Liver (tissue), 8 donors: ENCODE measurements at regions not wholly inside any gene's neighbourhood (a gene's known extent, or its start where the extent isn't known, plus 50 kb on each side); places are given as distances from the start of the nearest gene placed in this dataset.

Experiments used
- DNase-seq: peaks from one replicate; pipeline ENCODE4 v3.0.0-alpha.2; 2017; ENCODE audit warnings: low spot score
- H3K27ac ChIP-seq, 2 donors: one replicate each; pipeline ENCODE4 v1.7.0; 2013; ENCODE audit warnings: inconsistent platforms in 2 of 2, low read length in 2 of 2, control low read depth in 1 of 2, low read depth in 1 of 2, mild to moderate bottlenecking in 1 of 2
- H3K27me3 ChIP-seq, 4 donors: one replicate each; pipeline versions ENCODE4 v1.6.1 to v1.7.0; 2013; ENCODE audit warnings: low read length in 3 of 4, inconsistent platforms in 1 of 4, mild to moderate bottlenecking in 1 of 4, moderate library complexity in 1 of 4; ENCODE audit not compliant: control insufficient read depth in 4 of 4, insufficient read depth in 4 of 4
- H3K36me3 ChIP-seq, 4 donors: one replicate each; pipeline versions ENCODE4 v1.6.1 to v1.7.0; 2013; ENCODE audit warnings: low read length in 3 of 4, mild to moderate bottlenecking in 3 of 4, low read depth in 1 of 4, moderate library complexity in 1 of 4; ENCODE audit not compliant: control insufficient read depth in 4 of 4, insufficient read depth in 3 of 4
- H3K4me1 ChIP-seq, 4 donors: one replicate each; pipeline versions ENCODE4 v1.6.1 to v1.7.0; 2013; ENCODE audit warnings: low read length in 3 of 4, mild to moderate bottlenecking in 3 of 4, moderate library complexity in 1 of 4; ENCODE audit not compliant: control insufficient read depth in 4 of 4, insufficient read depth in 4 of 4
- H3K4me3 ChIP-seq, 3 donors: one replicate each; pipeline versions ENCODE4 v1.6.1 to v1.7.0; 2013; ENCODE audit warnings: low read length in 3 of 3, control low read depth in 1 of 3, low read depth in 1 of 3, mild to moderate bottlenecking in 1 of 3
- H3K9ac ChIP-seq, 2 donors: one replicate each; pipeline ENCODE4 v1.7.0; 2013; ENCODE audit warnings: low read length in 2 of 2, mild to moderate bottlenecking in 2 of 2, moderate library complexity in 2 of 2, control low read depth in 1 of 2, low read depth in 1 of 2
- H3K9me3 ChIP-seq, 4 donors: one replicate each; pipeline versions ENCODE4 v1.6.1 to v1.7.0; 2013; ENCODE audit warnings: low read length in 3 of 4; ENCODE audit not compliant: control insufficient read depth in 4 of 4
- ATF3 ChIP-seq: IDR thresholded peaks from 2 replicates; pipeline ENCODE4 v1.6.1; 2016; ENCODE audit warnings: antibody characterized with exemption
- CTCF ChIP-seq: fragments of 150-350 bp; IDR thresholded peaks from 2 replicates; pipeline ENCODE4 v1.5.1; 2017; ENCODE audit warnings: improper control_type of control experiment, low read depth, low read length; ENCODE audit not compliant: missing input control
- EGR1 ChIP-seq, 2 donors: IDR thresholded peaks; 2 replicates each; pipeline ENCODE4 v1.6.1; 2016 to 2018; ENCODE audit warnings: antibody characterized with exemption in 2 of 2, low read depth in 2 of 2
- FOXA1 ChIP-seq: IDR thresholded peaks from 2 replicates; pipeline ENCODE4 v1.6.1; 2016; ENCODE audit warnings: antibody characterized with exemption
- FOXA2 ChIP-seq: IDR thresholded peaks from 2 replicates; pipeline ENCODE4 v1.6.1; 2016; ENCODE audit warnings: antibody characterized with exemption
- GABPA ChIP-seq, 2 donors: IDR thresholded peaks in 1 of 2; conservative IDR thresholded peaks in 1 of 2; 2 replicates each; pipeline ENCODE4 v1.6.1; 2016; ENCODE audit warnings: antibody characterized with exemption in 2 of 2, mild to moderate bottlenecking in 1 of 2, moderate library complexity in 1 of 2
- HNF4A ChIP-seq, 2 donors: conservative IDR thresholded peaks; 2 replicates each; pipeline ENCODE4 v1.6.1; 2016; ENCODE audit warnings: antibody characterized with exemption in 2 of 2, mild to moderate bottlenecking in 2 of 2
- HNF4G ChIP-seq: IDR thresholded peaks from 2 replicates; pipeline ENCODE4 v1.6.1; 2016; ENCODE audit warnings: antibody characterized with exemption
- JUND ChIP-seq, 2 donors: IDR thresholded peaks; 2 replicates each; pipeline ENCODE4 v1.6.1; 2016; ENCODE audit warnings: antibody characterized with exemption in 2 of 2
- NR2F2 ChIP-seq: IDR thresholded peaks from 2 replicates; pipeline ENCODE4 v1.6.1; 2016; ENCODE audit warnings: antibody characterized with exemption
- RAD21 ChIP-seq, 2 donors: IDR thresholded peaks; 2 replicates each; pipeline ENCODE4 v1.6.1; 2016; ENCODE audit warnings: antibody characterized with exemption in 2 of 2, mild to moderate bottlenecking in 2 of 2
- RXRA ChIP-seq, 2 donors: IDR thresholded peaks; 2 replicates each; pipeline ENCODE4 v1.6.1; 2017 to 2018; ENCODE audit warnings: antibody characterized with exemption in 2 of 2, mild to moderate bottlenecking in 1 of 2
- SP1 ChIP-seq: IDR thresholded peaks from 2 replicates; pipeline ENCODE4 v1.6.1; 2018; ENCODE audit warnings: antibody characterized with exemption, mild to moderate bottlenecking
- TAF1 ChIP-seq: conservative IDR thresholded peaks from 2 replicates; pipeline ENCODE4 v1.6.1; 2016; ENCODE audit warnings: antibody characterized with exemption, mild to moderate bottlenecking
- YY1 ChIP-seq: IDR thresholded peaks from 2 replicates; pipeline ENCODE4 v1.6.1; 2016; ENCODE audit warnings: antibody characterized with exemption, mild to moderate bottlenecking
- WGBS: extraction: QIAGEN DNeasy Blood & Tissue Kit; methylation state at CpG from one replicate; pipeline ENCODE4 v1.1.7; 2013; 5-methylcytosine and 5-hydroxymethylcytosine counted together
- TF ChIP-seq, protein P1 (sequence below): IDR thresholded peaks from 2 replicates; pipeline ENCODE4 v1.6.1; 2016; ENCODE audit warnings: antibody characterized with exemption
- TF ChIP-seq, protein P2 (sequence below): IDR thresholded peaks from 2 replicates; pipeline ENCODE4 v1.6.1; 2016; ENCODE audit warnings: antibody characterized with exemption
- TF ChIP-seq, protein P3 (sequence below): IDR thresholded peaks from 2 replicates; pipeline ENCODE4 v1.6.1; 2016; ENCODE audit warnings: antibody characterized with exemption, mild to moderate bottlenecking
- donor health status: healthy.
- donor health status: healthy.
- donor health status: healthy.
- donor health status: healthy.
- donor health status: healthy.

DNA sequence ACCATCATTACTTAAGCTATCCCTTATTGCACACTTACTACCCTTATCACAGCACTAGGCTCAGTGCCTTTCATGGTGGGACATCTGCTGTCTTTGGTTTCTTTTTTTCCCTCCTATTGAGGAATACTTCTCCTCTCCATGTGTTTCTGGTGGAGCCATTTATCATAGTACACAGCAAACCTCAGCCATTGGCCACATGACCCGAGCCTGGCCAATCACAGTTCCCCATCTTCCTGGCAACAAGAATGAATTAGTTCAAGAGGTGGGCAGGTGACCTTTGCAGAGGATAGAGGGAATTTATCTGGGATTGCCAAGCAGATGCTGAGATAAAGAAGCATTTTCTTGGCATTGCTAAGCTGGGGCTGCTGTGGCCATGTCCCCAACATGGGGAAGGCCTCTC, 101.1 kb upstream of the ZNF618 start:
- no peak overlapping the region for H3K27ac ChIP-seq
- WGBS, result 90% methylated on average over 1 of the region's 1 CpG

GRCh38 chr9:113775749-113776148, 100.4 kb upstream of the ZNF618 start:
- DNase-seq, result peak; percentile 8
- no peak overlapping the region for H3K4me3 ChIP-seq
- no peaks in the 10 kb centered on the region for H3K9me3 ChIP-seq
- H3K27ac ChIP-seq, result no peak overlapping the region
- H3K9ac ChIP-seq, result no peak overlapping the region
- TF ChIP-seq SP1, result no peak
- no peak for TF ChIP-seq JUND (IDR thresholded peaks at IDR 0.05)
- TF ChIP-seq NR2F2, result no peak
- no peak for TF ChIP-seq HNF4A (conservative IDR thresholded peaks at IDR 0.05)
- TF ChIP-seq, protein P1, sequence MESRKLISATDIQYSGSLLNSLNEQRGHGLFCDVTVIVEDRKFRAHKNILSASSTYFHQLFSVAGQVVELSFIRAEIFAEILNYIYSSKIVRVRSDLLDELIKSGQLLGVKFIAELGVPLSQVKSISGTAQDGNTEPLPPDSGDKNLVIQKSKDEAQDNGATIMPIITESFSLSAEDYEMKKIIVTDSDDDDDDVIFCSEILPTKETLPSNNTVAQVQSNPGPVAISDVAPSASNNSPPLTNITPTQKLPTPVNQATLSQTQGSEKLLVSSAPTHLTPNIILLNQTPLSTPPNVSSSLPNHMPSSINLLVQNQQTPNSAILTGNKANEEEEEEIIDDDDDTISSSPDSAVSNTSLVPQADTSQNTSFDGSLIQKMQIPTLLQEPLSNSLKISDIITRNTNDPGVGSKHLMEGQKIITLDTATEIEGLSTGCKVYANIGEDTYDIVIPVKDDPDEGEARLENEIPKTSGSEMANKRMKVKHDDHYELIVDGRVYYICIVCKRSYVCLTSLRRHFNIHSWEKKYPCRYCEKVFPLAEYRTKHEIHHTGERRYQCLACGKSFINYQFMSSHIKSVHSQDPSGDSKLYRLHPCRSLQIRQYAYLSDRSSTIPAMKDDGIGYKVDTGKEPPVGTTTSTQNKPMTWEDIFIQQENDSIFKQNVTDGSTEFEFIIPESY, result no peak
- no peak for TF ChIP-seq FOXA2
- TF ChIP-seq YY1, result no peak
- TF ChIP-seq RXRA (IDR thresholded peaks at IDR 0.05), result no peak
- TF ChIP-seq GABPA (IDR thresholded peaks at IDR 0.05 in 1 of 2, conservative IDR thresholded peaks at IDR 0.05 in 1 of 2), result no peak
- TF ChIP-seq RAD21 (IDR thresholded peaks at IDR 0.05), result no peak
- no peak for TF ChIP-seq TAF1
- no peak for TF ChIP-seq FOXA1
- TF ChIP-seq, protein P2, sequence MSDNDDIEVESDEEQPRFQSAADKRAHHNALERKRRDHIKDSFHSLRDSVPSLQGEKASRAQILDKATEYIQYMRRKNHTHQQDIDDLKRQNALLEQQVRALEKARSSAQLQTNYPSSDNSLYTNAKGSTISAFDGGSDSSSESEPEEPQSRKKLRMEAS, result no peak
- TF ChIP-seq, protein P3, sequence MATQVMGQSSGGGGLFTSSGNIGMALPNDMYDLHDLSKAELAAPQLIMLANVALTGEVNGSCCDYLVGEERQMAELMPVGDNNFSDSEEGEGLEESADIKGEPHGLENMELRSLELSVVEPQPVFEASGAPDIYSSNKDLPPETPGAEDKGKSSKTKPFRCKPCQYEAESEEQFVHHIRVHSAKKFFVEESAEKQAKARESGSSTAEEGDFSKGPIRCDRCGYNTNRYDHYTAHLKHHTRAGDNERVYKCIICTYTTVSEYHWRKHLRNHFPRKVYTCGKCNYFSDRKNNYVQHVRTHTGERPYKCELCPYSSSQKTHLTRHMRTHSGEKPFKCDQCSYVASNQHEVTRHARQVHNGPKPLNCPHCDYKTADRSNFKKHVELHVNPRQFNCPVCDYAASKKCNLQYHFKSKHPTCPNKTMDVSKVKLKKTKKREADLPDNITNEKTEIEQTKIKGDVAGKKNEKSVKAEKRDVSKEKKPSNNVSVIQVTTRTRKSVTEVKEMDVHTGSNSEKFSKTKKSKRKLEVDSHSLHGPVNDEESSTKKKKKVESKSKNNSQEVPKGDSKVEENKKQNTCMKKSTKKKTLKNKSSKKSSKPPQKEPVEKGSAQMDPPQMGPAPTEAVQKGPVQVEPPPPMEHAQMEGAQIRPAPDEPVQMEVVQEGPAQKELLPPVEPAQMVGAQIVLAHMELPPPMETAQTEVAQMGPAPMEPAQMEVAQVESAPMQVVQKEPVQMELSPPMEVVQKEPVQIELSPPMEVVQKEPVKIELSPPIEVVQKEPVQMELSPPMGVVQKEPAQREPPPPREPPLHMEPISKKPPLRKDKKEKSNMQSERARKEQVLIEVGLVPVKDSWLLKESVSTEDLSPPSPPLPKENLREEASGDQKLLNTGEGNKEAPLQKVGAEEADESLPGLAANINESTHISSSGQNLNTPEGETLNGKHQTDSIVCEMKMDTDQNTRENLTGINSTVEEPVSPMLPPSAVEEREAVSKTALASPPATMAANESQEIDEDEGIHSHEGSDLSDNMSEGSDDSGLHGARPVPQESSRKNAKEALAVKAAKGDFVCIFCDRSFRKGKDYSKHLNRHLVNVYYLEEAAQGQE, result no peak
- no peak for TF ChIP-seq HNF4G
- no peak for TF ChIP-seq CTCF
- no peak for TF ChIP-seq EGR1 (IDR thresholded peaks at IDR 0.05; ENCODE audit: low read depth in 2 of 2)
- TF ChIP-seq ATF3, result no peak
- no peaks in the 10 kb centered on the region for H3K36me3 ChIP-seq
- no peaks in the 10 kb centered on the region for H3K4me1 ChIP-seq
- 66% methylated on average over 3 of the region's 3 CpGs for WGBS
- H3K27me3 ChIP-seq, result no peaks in the 10 kb centered on the region

More for the DNA sequence above, 101.1 kb upstream of the ZNF618 start:
- H3K4me3 ChIP-seq, result no peak overlapping the region
- H3K4me1 ChIP-seq, result no peaks in the 10 kb centered on the region
- no peak for DNase-seq
- TF ChIP-seq FOXA2 (no peak), FOXA1 (no peak)
- no peaks in the 10 kb centered on the region for H3K27me3 ChIP-seq
- H3K9me3 ChIP-seq, result no peaks in the 10 kb centered on the region
- no peak overlapping the region for H3K9ac ChIP-seq
- H3K36me3 ChIP-seq, result no peaks in the 10 kb centered on the region
